Stimulated activated CD8-positive, alpha-beta memory T cell treated with anti-CD3 and anti-CD28 coated beads, Interleukin-4, amount 100 ng/mL, for 48 hours (primary cell): ENCODE measurements at regions not wholly inside any gene's neighbourhood (a gene's known extent, or its start where the extent isn't known, plus 50 kb on each side); places are given as distances from the start of the nearest gene placed in this dataset.
A peak's percentile ranks its signal among the peaks of the same experiment; 100 is the strongest.

ENCODE experiments used
- DNase-seq: peaks from one replicate; pipeline ENCODE4 v3.0.0-alpha.2; 2020

DNA sequence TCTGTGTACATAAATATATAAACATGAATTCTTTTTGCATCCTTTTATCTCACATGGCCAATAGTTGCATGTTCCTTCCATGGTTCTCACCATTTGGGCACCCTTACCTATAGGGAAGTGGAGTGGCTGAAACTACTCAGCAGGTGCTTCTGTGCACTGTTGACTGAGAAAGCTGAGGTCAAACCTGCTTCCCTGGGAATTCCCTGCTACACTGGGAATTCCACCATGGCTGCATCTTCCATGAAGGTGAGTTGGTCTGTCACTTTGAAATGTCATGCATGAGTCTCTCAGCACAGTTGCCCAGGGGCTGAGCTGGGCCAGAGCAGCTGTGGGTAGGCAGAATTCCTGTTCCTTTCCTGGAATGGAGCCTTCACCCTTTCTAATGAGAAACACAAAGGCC, 193.8 kb upstream of the PRSS16 start:
- no peak for DNase-seq

DNA sequence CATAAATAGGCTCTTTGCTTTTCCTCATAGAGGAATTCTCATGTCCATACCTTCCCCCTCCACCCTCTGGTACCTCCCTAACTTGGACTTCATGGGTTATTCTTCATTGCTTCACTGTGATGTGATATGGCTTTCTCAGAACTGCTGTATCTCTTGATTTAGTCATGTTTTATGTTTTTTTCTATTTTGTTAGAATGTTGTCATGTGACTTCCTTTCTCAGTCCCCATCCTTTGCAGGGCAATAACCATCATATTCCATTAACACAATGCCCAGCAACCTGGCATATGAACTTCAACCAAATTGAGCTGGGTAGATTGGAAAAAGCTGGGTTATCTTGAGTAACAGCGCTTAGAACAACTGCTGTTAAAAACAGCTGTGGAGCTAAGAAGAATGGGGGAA, 190.9 kb upstream of the PRSS16 start:
- DNase-seq = no peak

- no peak for DNase-seq
Observed at GRCh38 chr6:27059621-27060425, 187.7 kb upstream of the PRSS16 start.

DNA sequence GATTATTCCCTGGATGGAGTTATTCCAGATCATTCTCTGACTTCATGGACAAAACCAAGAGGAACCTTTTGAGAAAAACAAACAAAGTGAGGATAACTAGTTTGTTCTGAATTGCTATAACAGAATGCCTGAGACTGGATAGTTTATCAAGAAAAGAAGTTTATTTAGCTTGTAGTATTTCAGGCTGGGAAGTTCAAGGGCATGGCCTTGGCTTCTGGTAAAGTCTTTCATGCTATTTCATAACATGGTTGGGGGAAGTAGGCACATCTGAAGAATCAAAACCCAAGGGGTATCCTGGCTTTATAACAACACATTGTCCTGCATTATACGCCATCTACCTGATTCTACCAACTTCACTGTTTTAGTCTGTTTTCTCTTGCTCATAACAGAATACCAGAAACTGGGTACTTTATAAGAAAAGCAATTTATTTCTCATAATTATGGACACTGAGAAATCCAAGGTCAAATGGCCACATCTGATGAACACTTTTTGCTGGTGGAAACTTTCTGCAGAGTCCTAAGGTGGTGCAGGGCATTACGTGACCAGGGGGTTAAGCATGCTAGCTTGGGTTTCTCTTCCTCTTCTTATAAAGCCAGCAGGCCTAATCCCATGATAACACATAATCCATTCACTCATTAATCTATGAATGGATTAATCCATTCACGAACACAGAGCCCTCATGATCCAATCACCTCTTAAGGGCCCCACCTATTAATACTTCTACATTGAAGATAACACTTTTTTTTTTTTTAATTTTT, 186.1 kb upstream of the PRSS16 start:
- DNase-seq = no peak

DNA sequence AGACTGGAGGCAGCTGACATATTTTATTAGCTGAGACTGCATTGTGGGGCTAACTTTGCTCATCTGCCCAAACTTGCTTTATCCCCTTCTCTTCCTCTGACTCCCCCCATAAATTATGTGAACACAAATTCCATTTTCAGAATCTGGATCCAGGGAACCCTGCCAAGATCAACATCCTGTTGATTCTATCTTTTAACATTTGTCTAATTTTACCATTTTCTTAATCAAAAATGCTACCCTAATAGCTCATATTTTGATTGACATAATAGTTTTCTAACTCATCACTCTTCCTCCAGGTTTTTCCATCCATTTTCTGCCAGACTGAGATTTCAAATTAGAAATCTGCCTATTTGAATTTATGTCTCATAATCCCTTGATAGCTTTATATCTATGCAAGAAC, 184.7 kb upstream of the PRSS16 start:
- no peak for DNase-seq

DNA sequence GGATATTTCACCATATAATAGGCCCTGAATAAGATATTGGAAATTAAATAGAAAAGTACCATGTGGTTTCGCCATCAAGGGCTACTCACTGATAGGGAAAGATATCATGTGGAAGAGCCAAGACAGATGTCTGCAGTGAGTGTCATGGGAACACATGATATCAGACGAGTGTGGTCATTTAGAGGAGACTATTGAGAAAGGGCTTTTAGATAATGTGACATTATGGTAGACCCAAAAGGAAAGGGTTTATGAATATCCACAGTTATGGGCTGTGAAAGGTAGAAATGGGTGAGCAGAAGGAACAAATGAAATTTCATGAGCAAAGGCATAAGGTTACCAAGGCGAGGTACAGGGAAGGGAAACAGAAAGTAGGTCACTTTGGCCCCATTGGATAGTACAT, 182.3 kb upstream of the PRSS16 start:
- DNase-seq = no peak

DNA sequence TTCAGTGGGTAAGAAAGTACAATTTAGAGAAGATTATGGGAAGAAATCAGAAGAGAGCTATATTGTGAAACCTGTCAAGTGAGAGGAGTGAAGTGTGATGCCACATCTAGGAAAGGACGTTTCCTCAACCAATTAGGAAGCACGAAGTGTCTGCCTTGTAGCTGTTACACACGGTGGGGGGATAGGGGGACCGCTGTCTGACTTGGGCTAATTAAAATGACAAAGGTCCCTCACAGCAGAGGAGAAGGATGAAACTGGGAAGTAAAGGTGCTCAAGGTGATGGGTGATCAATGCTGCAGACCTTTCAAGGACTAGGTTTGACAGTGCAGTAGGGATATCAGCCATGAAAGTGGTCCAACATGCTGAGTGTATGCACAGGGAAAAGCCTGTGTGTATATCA, 181.1 kb upstream of the PRSS16 start:
- no peak for DNase-seq

DNA sequence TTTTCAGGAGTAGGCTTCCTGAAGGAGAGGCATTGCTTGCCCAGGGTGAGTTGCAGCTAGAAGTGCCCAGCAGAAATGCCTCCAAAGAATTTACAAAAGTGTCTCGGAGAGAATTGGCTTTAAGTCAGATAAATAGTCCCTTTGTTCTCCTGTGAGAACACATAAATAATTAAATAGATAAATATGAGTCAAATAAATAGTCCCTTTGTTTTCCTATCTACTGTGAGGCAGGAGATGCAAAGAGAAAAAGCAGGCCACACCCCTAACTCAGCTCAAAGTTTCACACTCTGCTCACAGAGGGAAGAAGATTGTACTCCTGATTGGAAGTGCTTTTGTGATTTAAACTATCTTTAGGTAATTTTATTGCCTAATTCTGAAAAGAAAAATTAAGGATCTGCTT, 180.7 kb upstream of the PRSS16 start:
- DNase-seq = no peak

DNA sequence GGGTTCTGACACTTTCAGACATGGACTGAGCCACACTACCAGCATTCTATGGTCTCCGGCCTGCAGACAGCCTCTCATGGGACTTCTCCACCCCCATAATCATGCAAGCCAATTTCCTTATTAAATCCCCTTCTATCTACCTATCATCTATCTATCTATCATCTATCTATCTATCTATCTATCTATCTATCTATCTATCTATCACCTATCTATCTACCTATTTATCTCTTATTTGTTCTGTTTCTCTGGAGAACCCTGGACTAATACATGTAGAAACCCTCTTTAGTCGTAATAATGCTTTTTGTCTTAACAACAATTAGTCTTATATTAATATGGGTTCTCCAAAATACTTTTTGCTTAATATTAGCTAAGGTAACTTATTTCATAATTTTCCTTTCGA, 174.1 kb upstream of the PRSS16 start:
- no peak for DNase-seq

DNA sequence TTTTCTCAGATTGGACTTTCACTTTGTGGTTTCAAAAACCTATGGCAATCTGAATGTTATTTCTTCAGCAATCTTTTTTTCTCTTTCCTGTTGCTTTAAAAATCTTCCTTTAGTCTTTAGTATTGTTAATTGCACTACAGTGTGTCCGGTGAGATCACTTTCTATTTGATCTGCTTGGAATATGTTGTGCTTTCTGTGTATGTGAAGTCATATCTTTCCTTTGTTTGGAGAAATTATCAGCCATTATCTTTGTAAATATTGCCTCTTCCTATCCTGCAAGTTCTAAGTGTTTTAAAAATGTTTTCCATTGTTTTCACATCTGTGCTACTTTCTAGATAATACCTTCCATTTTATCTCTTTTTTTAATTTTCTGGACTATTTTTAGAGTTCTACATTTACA, 171.4 kb upstream of the PRSS16 start:
- no peak for DNase-seq

GRCh38 chr6:27078734-27079357, 168.7 kb upstream of the PRSS16 start:
- DNase-seq = peak; percentile 56

DNA sequence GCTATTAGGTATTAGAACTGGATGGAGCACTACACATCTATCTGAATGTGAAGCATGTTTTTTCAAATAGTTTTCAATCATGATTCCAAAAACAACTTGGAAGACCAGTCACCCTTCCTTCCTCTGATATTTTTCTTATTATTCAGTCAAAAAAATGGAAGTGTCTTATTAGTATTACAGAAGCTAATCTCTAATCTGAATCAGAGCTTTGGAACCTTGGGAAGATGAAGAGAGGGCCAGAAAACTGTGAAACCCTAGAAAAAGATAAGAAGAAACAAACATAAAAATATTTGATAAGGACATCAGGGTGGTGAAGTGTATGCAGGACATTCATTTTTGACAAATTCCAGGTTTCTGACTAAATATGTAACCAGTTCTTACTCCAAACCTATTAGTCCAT, 166.3 kb upstream of the PRSS16 start:
- no peak for DNase-seq

GRCh38 chr6:27081931-27082330, 165.6 kb upstream of the PRSS16 start:
- DNase-seq = no peak

GRCh38 chr6:27088068-27088467, 159.4 kb upstream of the PRSS16 start:
- DNase-seq = no peak

- peak; percentile 64 for DNase-seq
Observed at GRCh38 chr6:27091661-27092315, 155.7 kb upstream of the PRSS16 start.

DNA sequence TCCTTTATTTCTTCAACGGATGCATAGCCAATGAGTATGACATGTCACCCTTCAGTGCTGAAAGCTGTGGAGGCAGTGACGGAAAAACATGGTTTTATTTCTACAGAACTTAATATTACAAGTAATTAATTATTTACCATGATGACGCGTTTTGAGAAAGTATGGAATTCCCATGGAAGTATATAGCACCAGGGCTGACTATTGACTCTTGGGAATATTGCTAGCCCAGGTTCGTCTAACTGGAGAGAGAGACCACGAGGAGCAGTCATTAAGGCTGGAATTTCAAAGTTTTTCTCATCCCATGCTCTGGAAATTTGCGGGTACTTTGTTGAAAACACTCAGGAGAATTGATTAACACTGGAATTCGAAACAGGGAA, 155.2 kb upstream of the PRSS16 start:
- DNase-seq = no peak

DNA sequence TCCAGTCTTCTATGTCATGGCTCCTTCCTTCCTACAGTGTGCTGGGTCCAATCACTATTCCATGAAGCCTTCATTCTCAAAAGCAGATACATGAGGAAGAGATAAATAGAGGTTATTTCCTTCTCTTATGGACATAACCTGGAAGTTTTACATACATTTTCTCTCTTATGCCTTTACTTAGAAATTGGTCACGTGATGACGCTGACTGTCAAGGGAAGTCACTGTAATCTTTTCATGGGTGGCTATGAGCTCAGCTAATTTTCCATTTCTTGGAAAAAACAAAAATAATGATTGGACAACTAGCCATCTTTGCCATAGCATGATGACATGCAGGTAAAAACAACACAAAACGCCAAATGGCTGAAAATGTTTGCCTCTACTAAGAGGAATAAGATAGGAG, 151.6 kb upstream of the PRSS16 start:
- DNase-seq = no peak

DNA sequence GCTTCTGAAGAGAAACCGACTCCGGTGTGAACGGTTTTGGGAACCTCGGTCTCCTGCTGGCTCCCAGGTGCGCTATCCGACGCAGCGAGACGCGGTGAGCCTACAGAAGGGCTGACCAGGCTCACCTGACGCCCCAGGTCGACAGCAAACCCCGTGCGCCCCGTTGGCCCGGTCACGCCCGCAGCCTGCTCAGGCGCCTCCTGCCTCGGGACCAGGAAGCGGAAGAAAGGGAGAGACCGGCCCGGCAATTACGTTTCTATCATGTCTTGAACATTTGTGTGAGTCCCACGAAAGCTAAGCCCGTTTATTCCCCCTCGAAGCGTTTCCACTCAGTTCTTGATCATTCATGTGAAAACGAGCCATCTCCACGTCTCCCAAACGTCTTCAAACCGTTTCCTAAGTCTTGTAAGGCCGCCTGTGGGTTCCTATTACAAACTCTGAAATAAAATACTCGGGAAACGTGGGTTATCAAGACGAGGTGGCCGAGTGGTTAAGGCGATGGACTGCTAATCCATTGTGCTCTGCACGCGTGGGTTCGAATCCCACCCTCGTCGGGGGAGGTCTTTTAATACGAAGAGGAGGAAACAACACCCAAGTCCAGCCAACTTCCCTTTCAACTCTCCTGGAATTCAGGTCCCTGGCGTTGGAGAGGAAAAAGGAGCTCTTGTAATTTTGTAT, 150.5 kb upstream of the PRSS16 start:
- DNase-seq = peak; percentile 76

DNA sequence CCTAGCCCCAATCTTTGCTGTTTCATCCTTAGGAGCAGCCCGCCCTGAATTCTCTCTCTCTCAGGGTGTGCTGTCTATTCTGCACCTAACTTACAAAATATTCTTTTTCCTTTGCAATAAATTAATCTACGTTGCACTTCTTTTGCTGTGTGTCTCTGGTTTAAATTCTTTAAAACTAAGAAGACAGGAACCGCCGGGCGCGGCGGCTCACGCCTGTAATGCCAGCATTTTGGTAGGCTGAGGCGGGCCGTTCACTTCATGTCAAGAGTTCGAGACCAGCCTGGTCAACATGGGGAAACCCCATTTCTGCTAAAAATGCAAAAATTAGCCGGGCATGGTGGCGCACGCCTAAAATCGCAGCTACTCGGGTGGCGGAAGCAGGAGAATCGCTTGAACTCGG, 148.5 kb upstream of the PRSS16 start:
- DNase-seq = no peak

GRCh38 chr6:27100921-27101320, 146.6 kb upstream of the PRSS16 start:
- no peak for DNase-seq

- DNase-seq = no peak
Observed at GRCh38 chr6:27101824-27102223, 145.7 kb upstream of the PRSS16 start.

DNA sequence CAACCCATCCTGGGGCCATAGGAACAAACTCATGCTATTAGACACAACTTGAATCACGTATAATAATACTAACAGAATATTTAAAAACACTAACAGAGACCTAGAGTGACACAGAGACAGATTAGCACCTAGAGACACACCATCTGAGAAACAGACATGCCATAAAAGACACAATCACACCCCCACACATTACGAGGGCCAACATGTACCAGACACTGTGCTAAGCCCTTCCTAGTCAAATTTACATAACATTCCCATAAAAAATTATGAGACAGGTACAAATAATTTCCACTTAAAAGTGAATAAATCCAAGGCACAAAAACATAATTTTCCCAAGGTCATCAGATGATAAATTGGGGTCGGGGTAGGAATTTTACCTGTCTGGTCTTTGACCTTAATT, 141.1 kb upstream of the PRSS16 start:
- DNase-seq = no peak

- no peak for DNase-seq
Observed at GRCh38 chr6:27111743-27112142, 135.8 kb upstream of the PRSS16 start.
